GM18499 (cell line): ENCODE measurements at regions not wholly inside any gene's neighbourhood (a gene's known extent, or its start where the extent isn't known, plus 50 kb on each side); places are given as distances from the start of the nearest gene placed in this dataset.
"Not testable (repeated sequence)": the region's sequence is repeated elsewhere in the genome, so short reads cannot be mapped to it uniquely, and the experiment has no call there.

ENCODE experiments used
- ATAC-seq: cut with Tn5 transposase; IDR thresholded peaks from one replicate; pipeline ENCODE4 v1.9.1; 2021; ENCODE audit warnings: moderate number of reproducible peaks; ENCODE audit not compliant: insufficient read depth, unreplicated experiment

- ATAC-seq: no peak
Observed at GRCh38 chr6:113004470-113005270, 657.5 kb downstream of the RFPL4B start.

DNA sequence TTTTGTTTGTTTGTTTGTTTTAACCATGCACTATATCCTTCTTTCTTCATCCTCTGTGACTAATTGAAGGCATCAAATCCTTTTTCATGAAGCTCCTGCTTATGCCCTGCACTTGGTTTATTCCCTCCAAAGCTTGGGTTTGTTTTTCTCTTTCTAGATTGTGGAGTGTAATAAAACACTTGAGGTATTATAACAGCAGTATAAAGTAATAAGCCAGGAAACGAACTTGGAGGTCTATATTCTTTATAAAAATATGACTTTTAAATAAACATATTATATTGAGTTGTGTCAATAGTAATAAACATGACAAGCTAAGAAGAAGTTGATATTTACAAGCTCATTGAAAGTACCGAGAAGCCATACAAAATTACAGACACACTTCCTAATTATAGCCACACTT lies 659.4 kb downstream of the RFPL4B start:
- no peak for ATAC-seq

DNA sequence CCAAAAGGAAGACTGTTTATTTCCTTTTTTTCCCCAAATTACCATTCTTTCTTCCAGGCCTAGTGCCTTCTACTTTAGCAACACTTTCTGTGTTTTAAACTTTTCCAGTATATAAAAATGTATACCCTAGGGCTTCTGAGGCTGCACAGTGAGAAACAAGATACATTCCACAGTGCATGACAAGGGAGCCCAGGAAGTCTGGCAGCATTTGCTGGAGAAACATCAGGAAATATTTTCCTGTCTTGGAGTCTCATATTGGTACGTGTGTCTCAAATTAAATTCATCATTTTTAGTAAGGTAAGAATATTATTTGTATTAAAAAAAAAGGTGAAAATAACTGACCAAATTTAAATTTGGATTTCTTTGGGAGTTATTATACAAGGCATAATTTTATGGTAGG lies 662.6 kb downstream of the RFPL4B start:
- no peak for ATAC-seq

GRCh38 chr6:113010196-113010989 lies 663.3 kb downstream of the RFPL4B start:
- no peak for ATAC-seq

GRCh38 chr6:113011389-113011788 lies 664.3 kb downstream of the RFPL4B start:
- no peak for ATAC-seq

DNA sequence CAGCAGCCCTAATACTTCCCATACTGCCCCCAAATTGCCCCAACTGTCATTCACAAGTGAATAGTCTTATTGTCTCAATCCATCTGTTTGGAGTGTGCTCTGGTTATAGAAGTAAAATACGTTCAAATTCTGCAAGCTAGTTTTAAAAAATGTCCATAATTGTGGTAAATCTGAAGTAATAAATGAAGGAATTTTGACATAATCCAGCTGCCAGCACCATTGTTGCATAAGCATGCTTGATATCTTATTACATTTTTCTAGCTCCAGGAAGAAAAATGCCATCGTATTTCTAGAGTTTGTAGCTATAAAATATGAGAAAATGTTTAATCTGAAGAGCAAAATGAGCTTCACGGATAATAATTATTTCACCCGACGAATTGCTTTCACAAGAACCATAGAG lies 664.7 kb downstream of the RFPL4B start:
- no peak for ATAC-seq

GRCh38 chr6:113015249-113015648 lies 668.1 kb downstream of the RFPL4B start:
- ATAC-seq: no peak

GRCh38 chr6:113017353-113017752 lies 670.2 kb downstream of the RFPL4B start:
- ATAC-seq: no peak

GRCh38 chr6:113018351-113019151 lies 671.4 kb downstream of the RFPL4B start:
- no peak for ATAC-seq

- ATAC-seq: no peak
Observed at GRCh38 chr6:113019176-113019575, 672.0 kb downstream of the RFPL4B start.

GRCh38 chr6:113027780-113028179 lies 680.6 kb downstream of the RFPL4B start:
- ATAC-seq: no peak

GRCh38 chr6:113029161-113029560 lies 682.0 kb downstream of the RFPL4B start:
- not testable (repeated sequence) for ATAC-seq

GRCh38 chr6:113031591-113032238 lies 684.6 kb downstream of the RFPL4B start:
- no peak for ATAC-seq

DNA sequence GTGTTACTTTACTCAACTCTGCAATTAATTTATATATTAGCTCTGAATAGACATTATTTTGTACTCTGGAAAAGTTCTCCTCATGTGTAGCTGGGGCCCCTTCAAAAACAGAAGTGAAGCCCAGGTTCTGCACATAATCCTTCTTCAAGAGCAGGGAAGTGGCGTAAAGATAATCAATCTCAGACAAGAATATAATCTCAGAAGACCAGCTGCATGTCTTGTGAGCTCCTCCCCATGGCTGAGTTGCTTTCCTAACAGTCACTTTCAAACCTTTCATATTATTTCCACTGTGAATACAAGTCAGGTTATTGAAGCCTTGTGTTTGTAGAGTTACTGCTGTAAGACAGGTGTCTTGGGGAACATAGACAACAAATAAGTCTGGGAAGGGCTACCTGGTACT lies 691.9 kb downstream of the RFPL4B start:
- ATAC-seq: no peak

GRCh38 chr6:113047148-113047547 lies 700.0 kb downstream of the RFPL4B start:
- ATAC-seq: no peak

DNA sequence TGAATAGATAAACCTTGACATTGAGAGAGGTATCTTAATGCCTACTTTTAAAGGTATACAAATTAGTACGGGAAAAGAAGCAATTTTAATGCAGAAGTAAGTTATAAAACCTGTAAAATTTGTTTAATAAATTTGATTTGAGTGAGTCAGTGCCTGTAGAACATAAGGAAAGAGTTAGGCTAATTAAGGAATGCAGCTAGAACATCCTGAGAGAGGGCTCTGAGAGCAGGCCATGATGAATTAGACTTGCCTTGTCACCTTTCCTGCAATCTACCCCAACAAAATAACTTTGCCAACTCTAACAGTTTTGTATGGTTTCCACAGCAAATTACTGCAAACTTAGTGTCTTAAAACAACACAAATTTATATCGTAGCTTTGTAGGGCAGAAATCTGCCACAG lies 700.8 kb downstream of the RFPL4B start:
- no peak for ATAC-seq

- no peak for ATAC-seq
Observed at GRCh38 chr6:113048741-113049140, 701.6 kb downstream of the RFPL4B start.

- ATAC-seq: no peak
Observed at GRCh38 chr6:113049190-113049589, 702.1 kb downstream of the RFPL4B start.

GRCh38 chr6:113050010-113050858 lies 703.1 kb downstream of the RFPL4B start:
- ATAC-seq: no peak
